ENCODE measurements at regions not wholly inside any gene's neighbourhood (a gene's known extent, or its start where the extent isn't known, plus 50 kb on each side); places are given as distances from the start of the nearest gene placed in this dataset.

GRCh38 chr14:44053422-44053821, 453.7 kb downstream of the FSCB start:
- Histone ChIP-seq H3K27me3 (no peaks in the 10 kb centered on the region), H3K9me3 (no peaks in the 10 kb centered on the region), H3K4me1 (no peaks in the 10 kb centered on the region), H3K36me3 (no peaks in the 10 kb centered on the region), H3K4me3 (replicated peaks in 1 of 3) (no peak overlapping the region), H3K27ac (no peak overlapping the region)
- DNase-seq, result no peak
- intact Hi-C loops (cut with DNase I), result no loop called here
- WGBS, 2 donors, result 76 to 78% methylated on average over 3 of the region's 3 CpGs
- TF ChIP-seq, protein P1, sequence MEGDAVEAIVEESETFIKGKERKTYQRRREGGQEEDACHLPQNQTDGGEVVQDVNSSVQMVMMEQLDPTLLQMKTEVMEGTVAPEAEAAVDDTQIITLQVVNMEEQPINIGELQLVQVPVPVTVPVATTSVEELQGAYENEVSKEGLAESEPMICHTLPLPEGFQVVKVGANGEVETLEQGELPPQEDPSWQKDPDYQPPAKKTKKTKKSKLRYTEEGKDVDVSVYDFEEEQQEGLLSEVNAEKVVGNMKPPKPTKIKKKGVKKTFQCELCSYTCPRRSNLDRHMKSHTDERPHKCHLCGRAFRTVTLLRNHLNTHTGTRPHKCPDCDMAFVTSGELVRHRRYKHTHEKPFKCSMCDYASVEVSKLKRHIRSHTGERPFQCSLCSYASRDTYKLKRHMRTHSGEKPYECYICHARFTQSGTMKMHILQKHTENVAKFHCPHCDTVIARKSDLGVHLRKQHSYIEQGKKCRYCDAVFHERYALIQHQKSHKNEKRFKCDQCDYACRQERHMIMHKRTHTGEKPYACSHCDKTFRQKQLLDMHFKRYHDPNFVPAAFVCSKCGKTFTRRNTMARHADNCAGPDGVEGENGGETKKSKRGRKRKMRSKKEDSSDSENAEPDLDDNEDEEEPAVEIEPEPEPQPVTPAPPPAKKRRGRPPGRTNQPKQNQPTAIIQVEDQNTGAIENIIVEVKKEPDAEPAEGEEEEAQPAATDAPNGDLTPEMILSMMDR (IDR thresholded peaks at IDR 0.05), result no peak
- TF ChIP-seq POLR2A (IDR thresholded peaks at IDR 0.05), result no peak

DNA sequence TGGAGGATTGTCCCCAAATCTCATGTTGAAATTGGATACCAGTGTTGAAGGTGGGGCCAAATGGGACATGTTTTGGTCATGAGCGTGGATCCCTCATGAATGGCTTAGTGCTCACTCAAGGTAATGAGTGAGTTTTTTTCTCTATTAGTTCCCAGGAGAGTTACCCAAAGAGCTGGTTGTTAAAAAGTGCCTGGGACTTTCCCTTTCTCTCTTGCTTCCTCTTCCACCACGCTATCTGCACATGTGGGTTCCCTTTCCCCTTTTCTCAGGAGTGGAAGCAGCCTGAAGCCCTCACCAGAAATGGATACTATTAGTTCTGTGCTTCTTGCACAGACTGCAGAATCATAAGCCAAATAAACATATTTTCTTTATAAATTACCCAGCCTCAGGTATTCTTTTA, 465.4 kb downstream of the FSCB start:
- intact Hi-C loops (cut with DNase I), result no loop called here
- Histone ChIP-seq H3K4me1 (no peaks in the 10 kb centered on the region), H3K9me3 (no peaks in the 10 kb centered on the region), H3K4me3 (replicated peaks in 1 of 3) (no peak overlapping the region), H3K27me3 (no peaks in the 10 kb centered on the region), H3K27ac (no peak overlapping the region), H3K36me3 (no peaks in the 10 kb centered on the region)
- no peak for DNase-seq
- TF ChIP-seq POLR2A (IDR thresholded peaks at IDR 0.05), result no peak
- TF ChIP-seq, protein P1 (IDR thresholded peaks at IDR 0.05), result no peak
- 75 to 90% methylated on average over 2 of the region's 2 CpGs for WGBS, 2 donors

GRCh38 chr14:44040561-44040960, 466.5 kb downstream of the FSCB start:
- 88 to 92% methylated on average over 1 of the region's 1 CpG for WGBS, 2 donors
- intact Hi-C loops (cut with DNase I), result no loop called here
- Histone ChIP-seq H3K4me3 (replicated peaks in 1 of 3) (no peak overlapping the region), H3K4me1 (no peaks in the 10 kb centered on the region), H3K27me3 (no peaks in the 10 kb centered on the region), H3K9me3 (no peaks in the 10 kb centered on the region), H3K36me3 (no peaks in the 10 kb centered on the region), H3K27ac (no peak overlapping the region)
- TF ChIP-seq, protein P1 (IDR thresholded peaks at IDR 0.05), result no peak
- TF ChIP-seq POLR2A (IDR thresholded peaks at IDR 0.05), result no peak
- DNase-seq, result no peak

DNA sequence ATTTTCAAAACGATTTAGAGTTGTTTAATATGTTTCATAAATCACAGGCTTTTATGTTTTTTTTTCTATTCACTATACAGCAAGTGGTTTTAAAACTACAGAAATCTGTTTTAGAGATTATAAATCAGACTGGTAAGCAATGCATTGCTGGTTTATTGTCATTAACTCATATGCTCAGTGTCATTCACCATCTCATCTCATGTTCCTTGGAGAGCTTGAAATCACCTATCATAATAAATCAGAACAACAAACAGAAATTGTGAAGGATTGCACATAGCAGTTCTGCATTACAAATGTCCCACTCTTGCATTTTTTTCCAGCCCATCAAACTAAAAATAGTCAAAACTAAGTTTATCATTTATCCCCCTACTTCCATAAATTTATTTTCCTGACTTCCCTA, 470.8 kb downstream of the FSCB start:
- WGBS, 2 donors, result 35 to 52% methylated on average over 1 of the region's 1 CpG
- no peak overlapping the region for H3K4me3 ChIP-seq (replicated peaks in 1 of 3)
- TF ChIP-seq, protein P1 (IDR thresholded peaks at IDR 0.05), result no peak
- no peak for TF ChIP-seq POLR2A (IDR thresholded peaks at IDR 0.05)
- no peaks in the 10 kb centered on the region for H3K27me3 ChIP-seq
- intact Hi-C loops (cut with DNase I), result no loop called here
- no peaks in the 10 kb centered on the region for H3K4me1 ChIP-seq
- DNase-seq, result no peak
- no peaks in the 10 kb centered on the region for H3K9me3 ChIP-seq
- H3K27ac ChIP-seq, result no peak overlapping the region
- H3K36me3 ChIP-seq, result no peaks in the 10 kb centered on the region

GRCh38 chr14:44035707-44036106, 471.4 kb downstream of the FSCB start:
- TF ChIP-seq POLR2A (IDR thresholded peaks at IDR 0.05), result no peak
- TF ChIP-seq, protein P1 (IDR thresholded peaks at IDR 0.05), result no peak
- H3K9me3 ChIP-seq, result no peaks in the 10 kb centered on the region
- H3K27ac ChIP-seq, result no peak overlapping the region
- DNase-seq, result no peak
- H3K4me1 ChIP-seq, result no peaks in the 10 kb centered on the region
- no peak overlapping the region for H3K4me3 ChIP-seq (replicated peaks in 1 of 3)
- intact Hi-C loops (cut with DNase I), result no loop called here
- no peaks in the 10 kb centered on the region for H3K36me3 ChIP-seq
- 90% methylated on average over 2 of the region's 2 CpGs for WGBS, 2 donors
- H3K27me3 ChIP-seq, result no peaks in the 10 kb centered on the region

Data from thyroid gland (tissue), 4 donors.